ENCODE measurements at regions not wholly inside any gene's neighbourhood (a gene's known extent, or its start where the extent isn't known, plus 50 kb on each side); places are given as distances from the start of the nearest gene placed in this dataset.

DNA sequence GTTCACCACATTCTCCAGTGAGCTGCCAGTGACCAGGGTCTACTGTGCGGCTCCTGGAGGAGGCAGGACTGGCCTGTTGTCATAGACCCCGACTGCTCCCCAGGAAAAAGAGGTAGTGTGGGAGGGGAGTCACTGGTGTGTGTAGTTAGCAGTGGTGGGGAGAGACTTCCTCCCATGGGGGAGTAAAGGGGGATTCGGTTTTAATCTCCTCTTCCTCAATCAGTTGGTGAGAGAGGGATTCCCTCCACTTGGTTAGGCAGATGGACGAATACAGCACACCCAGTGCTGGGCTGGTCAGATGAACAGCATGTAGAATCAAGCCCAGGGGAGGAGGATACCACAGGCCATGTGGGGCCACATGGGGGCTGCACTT lies 207.6 kb upstream of the S1PR3 start:
- no peak overlapping the region for H3K4me3 ChIP-seq (ENCODE audit: control insufficient read depth, low read depth, low read length)
- DNase-seq (ENCODE audit: low read depth), result no peak

DNA sequence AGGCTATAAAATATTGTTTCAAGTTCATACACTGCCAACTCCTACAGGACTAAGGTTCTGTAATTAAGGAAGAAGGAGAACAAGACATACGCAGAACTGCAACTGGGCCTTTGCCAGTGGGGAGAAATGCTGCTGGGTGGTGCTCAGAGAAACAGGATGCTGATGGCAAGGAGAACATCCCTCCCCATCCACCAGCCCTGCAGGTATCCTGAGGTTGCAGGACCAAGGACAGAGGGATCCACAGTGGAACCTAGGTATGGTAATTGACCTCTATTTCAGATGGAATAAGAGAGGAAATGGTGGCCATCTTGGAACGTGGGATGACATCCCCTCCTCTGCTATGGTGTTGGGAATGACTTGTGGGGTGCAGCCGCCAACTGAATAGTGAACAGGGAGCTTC lies 206.3 kb upstream of the S1PR3 start:
- DNase-seq (ENCODE audit: low read depth), result no peak
- no peak overlapping the region for H3K4me3 ChIP-seq (ENCODE audit: control insufficient read depth, low read depth, low read length)
- TF ChIP-seq, protein P1, sequence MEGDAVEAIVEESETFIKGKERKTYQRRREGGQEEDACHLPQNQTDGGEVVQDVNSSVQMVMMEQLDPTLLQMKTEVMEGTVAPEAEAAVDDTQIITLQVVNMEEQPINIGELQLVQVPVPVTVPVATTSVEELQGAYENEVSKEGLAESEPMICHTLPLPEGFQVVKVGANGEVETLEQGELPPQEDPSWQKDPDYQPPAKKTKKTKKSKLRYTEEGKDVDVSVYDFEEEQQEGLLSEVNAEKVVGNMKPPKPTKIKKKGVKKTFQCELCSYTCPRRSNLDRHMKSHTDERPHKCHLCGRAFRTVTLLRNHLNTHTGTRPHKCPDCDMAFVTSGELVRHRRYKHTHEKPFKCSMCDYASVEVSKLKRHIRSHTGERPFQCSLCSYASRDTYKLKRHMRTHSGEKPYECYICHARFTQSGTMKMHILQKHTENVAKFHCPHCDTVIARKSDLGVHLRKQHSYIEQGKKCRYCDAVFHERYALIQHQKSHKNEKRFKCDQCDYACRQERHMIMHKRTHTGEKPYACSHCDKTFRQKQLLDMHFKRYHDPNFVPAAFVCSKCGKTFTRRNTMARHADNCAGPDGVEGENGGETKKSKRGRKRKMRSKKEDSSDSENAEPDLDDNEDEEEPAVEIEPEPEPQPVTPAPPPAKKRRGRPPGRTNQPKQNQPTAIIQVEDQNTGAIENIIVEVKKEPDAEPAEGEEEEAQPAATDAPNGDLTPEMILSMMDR (conservative IDR thresholded peaks at IDR 0.05; ENCODE audit: control insufficient read depth, insufficient read depth, low read depth, low read length), result no peak

More for the DNA sequence above, 207.6 kb upstream of the S1PR3 start:
- TF ChIP-seq, protein P1 (conservative IDR thresholded peaks at IDR 0.05; ENCODE audit: control insufficient read depth, insufficient read depth, low read depth, low read length), result no peak

DNA sequence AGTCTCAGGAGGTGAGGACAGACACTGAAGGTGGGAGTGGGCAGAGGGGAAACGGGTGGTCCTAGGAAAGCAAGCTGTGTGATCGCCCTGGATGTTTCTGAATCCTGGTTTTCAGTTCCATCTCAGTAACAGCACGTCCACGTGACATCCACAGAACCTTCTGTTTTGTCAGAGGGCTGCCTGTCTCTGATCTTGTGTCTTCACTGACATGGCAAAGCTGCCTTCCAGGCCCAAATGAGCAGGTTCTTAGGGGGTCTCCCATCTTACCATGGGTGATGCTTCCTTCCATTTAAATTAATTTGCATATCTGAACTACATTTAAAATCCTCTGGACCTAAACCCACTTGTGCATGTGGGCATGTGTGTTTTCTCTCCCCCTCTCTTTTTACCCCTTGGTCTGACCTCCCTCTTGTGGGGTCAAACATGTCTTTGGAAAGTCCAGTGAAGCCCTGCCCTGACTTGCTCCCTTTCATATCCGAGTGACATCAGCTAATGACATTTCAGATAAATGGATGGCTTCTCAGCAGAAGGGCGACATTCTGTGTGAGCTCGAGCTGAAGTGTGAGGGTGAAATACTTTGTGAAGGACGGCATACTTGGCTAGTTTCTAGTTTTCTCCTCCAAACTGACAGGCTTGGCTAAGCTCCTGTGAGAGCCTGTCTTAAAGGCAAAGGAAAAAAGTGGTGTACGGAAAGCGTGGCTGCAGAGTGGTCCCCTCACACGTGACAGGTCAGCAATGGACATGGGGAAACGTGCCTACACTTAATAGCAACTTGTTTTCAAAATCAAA lies 204.8 kb upstream of the S1PR3 start:
- TF ChIP-seq, protein P1 (conservative IDR thresholded peaks at IDR 0.05; ENCODE audit: control insufficient read depth, insufficient read depth, low read depth, low read length), result no peak
- H3K4me3 ChIP-seq (ENCODE audit: control insufficient read depth, low read depth, low read length), result no peak overlapping the region
- no peak for DNase-seq (ENCODE audit: low read depth)

DNA sequence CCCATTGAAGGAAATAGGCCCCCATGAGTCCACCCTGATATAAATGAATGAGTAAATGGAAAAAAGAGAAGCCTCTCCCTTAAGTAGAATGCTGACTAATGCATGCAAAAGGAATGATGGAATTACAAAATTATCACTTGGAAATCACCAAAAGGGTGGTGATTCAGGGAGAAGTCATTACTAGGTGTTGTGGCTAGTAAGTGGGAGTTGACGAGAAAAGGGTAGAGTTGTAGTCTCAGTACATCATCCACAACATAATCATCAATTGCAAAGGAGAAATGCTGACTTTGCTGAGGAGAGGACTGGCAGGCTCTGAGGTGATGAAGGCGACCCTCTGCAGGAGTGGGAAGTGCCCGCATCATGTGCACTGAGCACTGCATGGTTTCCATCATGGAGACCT lies 201.5 kb upstream of the S1PR3 start:
- TF ChIP-seq, protein P1 (conservative IDR thresholded peaks at IDR 0.05; ENCODE audit: control insufficient read depth, insufficient read depth, low read depth, low read length), result no peak
- peak; percentile 72 for DNase-seq (ENCODE audit: low read depth)
- H3K4me3 ChIP-seq (ENCODE audit: control insufficient read depth, low read depth, low read length), result no peak overlapping the region

DNA sequence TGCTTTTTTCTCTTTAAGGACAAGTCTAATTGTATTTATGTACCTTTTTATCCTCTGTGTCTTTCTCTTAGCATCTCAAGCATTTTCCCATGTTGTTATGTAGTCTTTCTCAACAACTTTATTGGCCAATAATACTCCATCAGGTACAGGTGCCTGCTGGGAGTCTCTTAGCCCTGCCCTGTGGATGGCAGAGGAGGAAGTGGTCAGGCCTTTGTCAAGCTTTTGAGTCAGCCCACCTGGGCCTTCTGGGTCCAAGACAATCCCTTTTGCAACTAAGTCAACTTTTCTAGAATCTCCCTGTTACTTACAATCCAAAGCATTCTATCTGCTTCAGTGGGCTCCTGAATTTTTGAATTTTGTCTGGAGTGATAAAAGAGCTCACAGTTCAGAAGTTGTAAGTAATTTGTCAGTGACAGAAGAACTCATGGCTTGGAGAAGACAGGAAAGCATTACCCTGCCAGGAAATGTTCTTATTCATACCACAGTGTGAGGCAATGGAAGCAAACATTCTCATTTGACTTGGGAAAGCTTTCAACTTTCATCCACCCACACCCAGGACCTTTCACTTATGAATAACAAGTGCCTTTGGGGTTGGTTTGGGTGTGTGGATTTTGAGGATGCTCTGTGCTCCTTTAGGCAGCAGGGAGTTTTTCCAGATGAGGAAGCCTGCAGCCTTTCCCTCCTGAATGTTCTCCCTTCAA lies 200.0 kb upstream of the S1PR3 start:
- peak; percentile 98 for DNase-seq (ENCODE audit: low read depth)
- TF ChIP-seq, protein P1 (conservative IDR thresholded peaks at IDR 0.05; ENCODE audit: control insufficient read depth, insufficient read depth, low read depth, low read length), result no peak
- no peak overlapping the region for H3K4me3 ChIP-seq (ENCODE audit: control insufficient read depth, low read depth, low read length)

GRCh38 chr9:88792502-88792901 lies 198.8 kb upstream of the S1PR3 start:
- no peak overlapping the region for H3K4me3 ChIP-seq (ENCODE audit: control insufficient read depth, low read depth, low read length)
- DNase-seq (ENCODE audit: low read depth), result peak; percentile 81
- TF ChIP-seq, protein P1 (conservative IDR thresholded peaks at IDR 0.05; ENCODE audit: control insufficient read depth, insufficient read depth, low read depth, low read length), result no peak

Data from fibroblast of mammary gland (primary cell).